HG02938 (cell line): ENCODE measurements at regions not wholly inside any gene's neighbourhood (a gene's known extent, or its start where the extent isn't known, plus 50 kb on each side); places are given as distances from the start of the nearest gene placed in this dataset.

Experiments used
- ATAC-seq: cut with Tn5 transposase; IDR thresholded peaks from one replicate; pipeline ENCODE4 v1.9.1; 2021; ENCODE audit warnings: mild to moderate bottlenecking, moderate library complexity; ENCODE audit not compliant: unreplicated experiment

- no peak for ATAC-seq
These were observed 88.4 kb downstream of the VEGFA start for GRCh38 chr6:43858161-43859153.

GRCh38 chr6:43856005-43856765 lies 86.2 kb downstream of the VEGFA start:
- no peak for ATAC-seq

GRCh38 chr6:43855247-43855646 lies 85.2 kb downstream of the VEGFA start:
- no peak for ATAC-seq

- ATAC-seq: no peak
These were observed 83.1 kb downstream of the VEGFA start for GRCh38 chr6:43853066-43853650.

- ATAC-seq: no peak
These were observed 82.4 kb downstream of the VEGFA start for GRCh38 chr6:43852350-43852864.

GRCh38 chr6:43851204-43851865 lies 81.3 kb downstream of the VEGFA start:
- no peak for ATAC-seq

- no peak for ATAC-seq
These were observed 80.5 kb downstream of the VEGFA start for GRCh38 chr6:43850314-43851203.

GRCh38 chr6:43849844-43850243 lies 79.8 kb downstream of the VEGFA start:
- no peak for ATAC-seq

- no peak for ATAC-seq
These were observed 78.8 kb downstream of the VEGFA start for GRCh38 chr6:43848671-43849391.

GRCh38 chr6:43847741-43848630 lies 78.0 kb downstream of the VEGFA start:
- no peak for ATAC-seq

- no peak for ATAC-seq
These were observed 76.5 kb downstream of the VEGFA start for GRCh38 chr6:43846556-43846955.

GRCh38 chr6:43845646-43846045 lies 75.6 kb downstream of the VEGFA start:
- ATAC-seq: no peak

GRCh38 chr6:43843669-43844171 lies 73.7 kb downstream of the VEGFA start:
- no peak for ATAC-seq

GRCh38 chr6:43843097-43843645 lies 73.2 kb downstream of the VEGFA start:
- no peak for ATAC-seq

- ATAC-seq: no peak
These were observed 72.3 kb downstream of the VEGFA start for GRCh38 chr6:43842231-43842794.

GRCh38 chr6:43840490-43841218 lies 70.6 kb downstream of the VEGFA start:
- ATAC-seq: no peak
